Activated T-helper 9 cell treated with anti-CD3 and anti-CD28 coated beads, Interleukin-2, amount 50 U/mL, for 16 hours (primary cell): ENCODE measurements at regions not wholly inside any gene's neighbourhood (a gene's known extent, or its start where the extent isn't known, plus 50 kb on each side); places are given as distances from the start of the nearest gene placed in this dataset.

ENCODE experiments used
- DNase-seq: peaks from one replicate; pipeline ENCODE4 v3.0.0-alpha.2; 2020; ENCODE audit warnings: low read depth

- no peak for DNase-seq
Observed at GRCh38 chr4:123807866-123808265, 411.3 kb downstream of the SPRY1 start.

GRCh38 chr4:123809864-123810263, 413.3 kb downstream of the SPRY1 start:
- no peak for DNase-seq

GRCh38 chr4:123812066-123812390, 415.4 kb downstream of the SPRY1 start:
- DNase-seq = no peak

GRCh38 chr4:123813901-123814300, 417.3 kb downstream of the SPRY1 start:
- DNase-seq = no peak

GRCh38 chr4:123816462-123816861, 419.9 kb downstream of the SPRY1 start:
- DNase-seq = no peak

GRCh38 chr4:123817025-123817688, 420.6 kb downstream of the SPRY1 start:
- no peak for DNase-seq

GRCh38 chr4:123819362-123820035, 422.9 kb downstream of the SPRY1 start:
- DNase-seq = no peak

- no peak for DNase-seq
Observed at GRCh38 chr4:123821861-123822260, 425.3 kb downstream of the SPRY1 start.

- no peak for DNase-seq
Observed at GRCh38 chr4:123822353-123822752, 425.8 kb downstream of the SPRY1 start.

GRCh38 chr4:123823244-123823643, 426.6 kb downstream of the SPRY1 start:
- no peak for DNase-seq

- DNase-seq = no peak
Observed at GRCh38 chr4:123824524-123824923, 427.9 kb downstream of the SPRY1 start.

GRCh38 chr4:123825596-123826291, 429.1 kb downstream of the SPRY1 start:
- no peak for DNase-seq

GRCh38 chr4:123826896-123827295, 430.3 kb downstream of the SPRY1 start:
- no peak for DNase-seq

- DNase-seq = no peak
Observed at GRCh38 chr4:123827511-123827910, 430.9 kb downstream of the SPRY1 start.

GRCh38 chr4:123830930-123831329, 434.3 kb downstream of the SPRY1 start:
- DNase-seq = no peak

- no peak for DNase-seq
Observed at GRCh38 chr4:123832173-123833026, 435.8 kb downstream of the SPRY1 start.

GRCh38 chr4:123833171-123833643, 436.6 kb downstream of the SPRY1 start:
- no peak for DNase-seq

GRCh38 chr4:123835831-123836590, 439.4 kb downstream of the SPRY1 start:
- DNase-seq = no peak

- DNase-seq = no peak
Observed at GRCh38 chr4:123836851-123837595, 440.4 kb downstream of the SPRY1 start.

- no peak for DNase-seq
Observed at GRCh38 chr4:123838474-123838873, 441.9 kb downstream of the SPRY1 start.

GRCh38 chr4:123840197-123840596, 443.6 kb downstream of the SPRY1 start:
- no peak for DNase-seq
